ENCODE measurements at regions not wholly inside any gene's neighbourhood (a gene's known extent, or its start where the extent isn't known, plus 50 kb on each side); places are given as distances from the start of the nearest gene placed in this dataset.

GRCh38 chr2:66134138-66134701, 300.7 kb upstream of the MEIS1 start:
- TF ChIP-seq TCF12 (IDR thresholded peaks at IDR 0.05; ENCODE audit: low read depth): no peak

GRCh38 chr2:66127656-66128055, 307.3 kb upstream of the MEIS1 start:
- no peak for TF ChIP-seq EP300 (IDR thresholded peaks at IDR 0.05; ENCODE audit: borderline replicate concordance)
- TF ChIP-seq REST (IDR thresholded peaks at IDR 0.05; ENCODE audit: low read depth): no peak
- no peak for TF ChIP-seq USF1 (IDR thresholded peaks at IDR 0.05)

- TF ChIP-seq MAX (IDR thresholded peaks at IDR 0.05): no peak
- no peak for TF ChIP-seq USF1 (IDR thresholded peaks at IDR 0.05)
- no peak for TF ChIP-seq TEAD4 (IDR thresholded peaks at IDR 0.05)
- no peak for TF ChIP-seq EGR1 (IDR thresholded peaks at IDR 0.05)
- no peak for TF ChIP-seq NFIC (IDR thresholded peaks at IDR 0.05)
- TF ChIP-seq CEBPB (IDR thresholded peaks at IDR 0.05): no peak
- no peak for TF ChIP-seq EP300 (IDR thresholded peaks at IDR 0.05; ENCODE audit: borderline replicate concordance)
Observed at GRCh38 chr2:66127061-66127460, 307.9 kb upstream of the MEIS1 start.

- TF ChIP-seq MAX (IDR thresholded peaks at IDR 0.05) (no peak), CEBPB (IDR thresholded peaks at IDR 0.05) (no peak), TAF1 (IDR thresholded peaks at IDR 0.05; ENCODE audit: low read depth) (no peak), YY1 (IDR thresholded peaks at IDR 0.05; ENCODE audit: low read depth) (no peak), EP300 (IDR thresholded peaks at IDR 0.05; ENCODE audit: borderline replicate concordance) (no peak), NFIC (IDR thresholded peaks at IDR 0.05) (no peak), FOXM1 (IDR thresholded peaks at IDR 0.05; ENCODE audit: borderline replicate concordance, low read depth) (no peak), TCF12 (IDR thresholded peaks at IDR 0.05; ENCODE audit: low read depth) (no peak), USF1 (IDR thresholded peaks at IDR 0.05) (no peak), ZBTB7A (IDR thresholded peaks at IDR 0.05; ENCODE audit: low read depth) (no peak), EGR1 (IDR thresholded peaks at IDR 0.05) (no peak), RAD21 (IDR thresholded peaks at IDR 0.05; ENCODE audit: low read depth) (no peak), TEAD4 (IDR thresholded peaks at IDR 0.05) (no peak), REST (IDR thresholded peaks at IDR 0.05; ENCODE audit: low read depth) (no peak), CREB1 (IDR thresholded peaks at IDR 0.05; ENCODE audit: low read depth) (no peak)
Observed at GRCh38 chr2:66125951-66126350, 309.0 kb upstream of the MEIS1 start.

GRCh38 chr2:66122516-66122915, 312.4 kb upstream of the MEIS1 start:
- TF ChIP-seq MAX (IDR thresholded peaks at IDR 0.05) (no peak), CEBPB (IDR thresholded peaks at IDR 0.05) (no peak), ZBTB7A (IDR thresholded peaks at IDR 0.05; ENCODE audit: low read depth) (no peak)

- TF ChIP-seq CEBPB (IDR thresholded peaks at IDR 0.05) (no peak), CREB1 (IDR thresholded peaks at IDR 0.05; ENCODE audit: low read depth) (no peak), ZBTB7A (IDR thresholded peaks at IDR 0.05; ENCODE audit: low read depth) (no peak), MAX (IDR thresholded peaks at IDR 0.05) (no peak), TEAD4 (IDR thresholded peaks at IDR 0.05) (no peak), RAD21 (IDR thresholded peaks at IDR 0.05; ENCODE audit: low read depth) (no peak), EP300 (IDR thresholded peaks at IDR 0.05; ENCODE audit: borderline replicate concordance) (no peak), TCF12 (IDR thresholded peaks at IDR 0.05; ENCODE audit: low read depth) (no peak), EGR1 (IDR thresholded peaks at IDR 0.05) (no peak), NFIC (IDR thresholded peaks at IDR 0.05) (no peak), TAF1 (IDR thresholded peaks at IDR 0.05; ENCODE audit: low read depth) (no peak), REST (IDR thresholded peaks at IDR 0.05; ENCODE audit: low read depth) (no peak), USF1 (IDR thresholded peaks at IDR 0.05) (no peak)
Observed at GRCh38 chr2:66121946-66122345, 313.0 kb upstream of the MEIS1 start.
